Hematopoietic multipotent progenitor cell treated with erythropoietin and hydrocortisone succinate and interleukin-3 and kit ligand, for 4 days (in vitro differentiated cells): ENCODE measurements at regions not wholly inside any gene's neighbourhood (a gene's known extent, or its start where the extent isn't known, plus 50 kb on each side); places are given as distances from the start of the nearest gene placed in this dataset.
"Not testable (repeated sequence)": the region's sequence is repeated elsewhere in the genome, so short reads cannot be mapped to it uniquely, and the experiment has no call there.

Experiments used
- DNase-seq: peaks from one replicate; pipeline ENCODE4 v3.0.0-alpha.2; 2015

GRCh38 chrX:121479406-121479805 lies 432.0 kb downstream of the GLUD2 start:
- DNase-seq, result peak; percentile 0

- no peak for DNase-seq
Measured at GRCh38 chrX:121496966-121497365, 449.6 kb downstream of the GLUD2 start.

- DNase-seq, result no peak
Measured at GRCh38 chrX:121504153-121504552, 456.7 kb downstream of the GLUD2 start.

GRCh38 chrX:121546317-121546716 lies 498.9 kb downstream of the GLUD2 start:
- DNase-seq, result no peak

DNA sequence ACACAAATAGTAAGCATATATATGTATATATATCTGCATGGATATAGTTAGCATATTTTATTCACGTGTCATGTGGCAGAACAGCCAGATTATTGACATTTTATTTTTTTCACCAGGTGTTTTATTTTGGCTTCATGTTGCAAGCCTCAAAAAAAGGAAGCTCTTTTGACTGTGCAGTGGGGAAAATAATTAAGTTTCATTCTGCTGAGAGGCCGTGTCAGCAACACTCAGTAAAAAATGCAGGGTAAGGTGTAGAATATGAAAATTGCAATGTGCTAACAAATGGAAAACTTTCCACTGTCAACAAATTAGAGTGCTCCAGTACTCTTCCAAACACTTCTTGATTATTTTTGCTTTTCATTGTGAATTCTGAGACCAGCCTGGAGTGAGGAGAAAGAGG lies 511.5 kb downstream of the GLUD2 start:
- DNase-seq, result peak; percentile 0

- no peak for DNase-seq
Measured at GRCh38 chrX:121562616-121563015, 515.2 kb downstream of the GLUD2 start.

DNA sequence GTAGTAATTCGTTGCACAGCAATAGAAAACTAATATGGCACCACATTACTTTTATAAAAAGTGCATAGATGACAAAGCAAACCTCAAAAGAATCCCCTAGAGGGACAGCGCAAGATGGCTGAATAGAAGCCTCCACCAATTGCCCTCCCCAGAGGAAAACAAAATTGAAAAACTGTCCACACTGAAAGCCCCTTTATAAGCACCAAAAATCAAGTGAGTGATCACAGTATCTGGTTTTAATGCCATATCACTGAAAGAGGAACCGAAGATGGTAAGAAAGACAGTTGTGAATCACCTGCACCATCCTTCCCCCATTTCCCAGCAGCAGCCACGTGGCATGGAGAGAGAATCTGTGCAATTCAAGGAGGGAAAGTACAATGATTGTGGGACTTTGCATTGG lies 522.2 kb downstream of the GLUD2 start:
- DNase-seq, result no peak

GRCh38 chrX:121570072-121570841 lies 522.8 kb downstream of the GLUD2 start:
- no peak for DNase-seq

- DNase-seq, result no peak
Measured at GRCh38 chrX:121571333-121571732, 523.9 kb downstream of the GLUD2 start.

DNA sequence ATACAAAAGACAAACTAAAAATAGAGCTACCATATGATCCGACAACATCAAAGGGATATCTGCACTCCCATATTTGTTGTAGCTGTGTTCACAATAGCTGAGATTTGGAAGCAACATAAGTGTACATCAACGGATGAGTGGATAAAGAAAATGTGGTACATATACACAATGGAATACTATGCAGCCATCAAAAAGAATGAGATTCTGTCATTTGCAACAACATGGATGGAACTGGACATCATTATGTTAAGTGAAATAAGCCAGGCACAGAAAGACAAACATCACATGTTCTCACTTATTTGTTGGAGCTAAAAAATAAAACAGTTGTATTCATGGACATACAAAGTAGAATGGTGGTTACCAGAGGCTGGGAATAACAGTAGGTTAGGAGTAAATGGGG lies 527.0 kb downstream of the GLUD2 start:
- not testable (repeated sequence) for DNase-seq

DNA sequence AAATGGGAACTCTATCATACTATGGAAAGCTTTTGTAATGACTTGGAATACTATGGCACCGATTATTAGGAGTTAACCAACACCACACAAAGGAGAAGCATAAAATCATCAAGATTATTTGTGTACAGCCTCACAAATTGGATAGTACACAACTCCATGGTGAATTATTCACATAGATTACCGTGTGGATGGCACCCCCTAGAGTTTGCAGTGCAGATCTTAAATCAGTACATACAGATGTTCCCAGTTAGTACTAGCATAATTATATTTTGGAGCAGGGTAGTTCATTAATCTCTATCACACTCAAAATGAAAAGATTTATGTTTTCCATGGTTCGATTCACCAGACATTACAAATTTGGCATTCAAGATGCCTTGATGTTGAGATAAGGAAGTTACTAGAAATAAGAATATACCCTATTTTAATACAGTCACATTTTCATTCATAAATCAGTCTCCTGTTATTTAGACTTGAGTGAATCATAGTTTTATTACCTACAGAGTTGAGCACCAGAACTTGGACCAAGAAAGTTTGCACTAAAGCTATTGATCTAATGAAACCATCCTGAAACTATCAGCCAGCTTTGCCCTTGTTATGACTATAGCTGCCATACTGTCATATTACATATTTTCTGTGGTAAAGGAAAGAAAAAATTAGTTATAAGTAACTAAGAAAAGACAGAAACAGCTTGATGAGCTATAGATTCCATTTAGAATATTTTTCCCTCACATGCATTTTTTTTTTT lies 531.8 kb downstream of the GLUD2 start:
- peak; percentile 51 for DNase-seq

DNA sequence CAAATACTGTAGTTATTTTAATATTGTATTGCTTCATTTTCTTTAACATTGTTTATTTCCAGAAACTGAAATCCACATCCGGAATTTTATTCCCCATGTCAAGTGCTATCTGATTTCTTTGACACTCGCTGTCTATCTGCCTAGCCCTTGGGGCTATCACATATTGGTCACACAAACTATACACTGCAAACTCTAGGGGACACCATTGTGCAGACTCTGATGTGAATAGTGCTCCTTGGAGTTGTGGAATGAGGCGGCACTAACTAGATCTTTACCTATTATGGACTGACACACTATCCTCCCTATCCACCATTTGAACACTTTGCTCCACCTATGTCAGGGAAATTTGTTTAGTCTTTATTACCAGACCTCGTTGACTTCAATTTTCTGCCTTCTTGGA lies 534.5 kb downstream of the GLUD2 start:
- no peak for DNase-seq

DNA sequence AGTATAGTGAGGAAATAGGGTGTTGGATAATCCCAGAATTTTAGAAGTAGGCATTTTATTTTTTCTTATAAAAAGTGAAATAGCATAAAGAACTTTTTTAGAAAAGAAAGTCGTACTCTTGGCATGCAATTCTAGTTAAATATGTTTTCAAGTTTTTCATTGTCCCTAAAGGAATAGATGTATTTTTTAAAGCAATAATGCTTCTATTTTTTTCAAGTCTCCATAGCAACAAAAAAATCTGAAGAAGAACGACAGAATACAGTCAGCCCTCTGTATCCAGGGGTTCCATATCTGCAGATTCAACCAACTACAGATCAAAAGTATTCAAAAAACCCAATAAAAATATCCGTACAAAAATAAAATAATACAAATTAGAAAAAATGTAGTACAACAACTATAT lies 538.2 kb downstream of the GLUD2 start:
- DNase-seq, result no peak

GRCh38 chrX:121592884-121593283 lies 545.5 kb downstream of the GLUD2 start:
- no peak for DNase-seq

DNA sequence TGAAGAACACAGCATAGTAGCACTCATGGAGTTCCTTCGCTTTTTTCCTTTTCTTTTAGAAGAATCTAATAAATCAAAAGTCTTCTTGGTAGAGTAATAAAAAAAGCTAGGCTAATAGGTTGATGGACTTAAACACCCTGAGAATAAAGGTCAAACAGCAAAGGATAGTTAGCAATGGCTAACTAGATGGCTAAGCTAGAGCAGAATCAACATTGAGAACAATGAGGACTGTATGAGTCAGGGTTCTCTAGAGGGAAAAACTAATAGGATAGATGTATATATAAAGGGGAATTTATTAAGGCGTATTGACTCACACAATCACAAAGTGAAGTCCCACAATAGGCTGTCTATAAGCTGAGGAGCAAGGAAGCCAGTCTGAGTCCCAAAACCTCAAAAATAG lies 550.9 kb downstream of the GLUD2 start:
- DNase-seq, result no peak

DNA sequence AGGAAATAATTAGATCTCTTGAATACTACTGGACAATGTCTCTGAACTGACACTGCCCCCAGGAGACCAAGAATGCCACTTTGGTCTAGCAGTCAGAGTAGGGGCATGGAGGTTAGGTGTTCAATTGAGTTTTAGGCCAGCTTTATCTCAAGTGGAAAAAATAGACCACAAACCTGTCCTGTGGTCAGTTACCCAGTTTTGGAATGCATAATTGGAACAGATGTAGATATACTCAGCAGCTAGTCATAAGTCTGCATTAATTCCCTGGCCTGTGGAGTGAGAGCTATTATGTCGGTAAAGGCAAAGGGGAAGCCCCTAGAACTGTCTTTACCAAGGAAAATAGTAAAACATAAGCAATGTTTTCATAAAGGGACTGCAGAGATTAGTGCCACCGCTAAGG lies 587.7 kb downstream of the GLUD2 start:
- no peak for DNase-seq

GRCh38 chrX:121639781-121640180 lies 592.4 kb downstream of the GLUD2 start:
- DNase-seq, result no peak

- no peak for DNase-seq
Measured at GRCh38 chrX:121641560-121641959, 594.1 kb downstream of the GLUD2 start.

- no peak for DNase-seq
Measured at GRCh38 chrX:121642415-121642814, 595.0 kb downstream of the GLUD2 start.

DNA sequence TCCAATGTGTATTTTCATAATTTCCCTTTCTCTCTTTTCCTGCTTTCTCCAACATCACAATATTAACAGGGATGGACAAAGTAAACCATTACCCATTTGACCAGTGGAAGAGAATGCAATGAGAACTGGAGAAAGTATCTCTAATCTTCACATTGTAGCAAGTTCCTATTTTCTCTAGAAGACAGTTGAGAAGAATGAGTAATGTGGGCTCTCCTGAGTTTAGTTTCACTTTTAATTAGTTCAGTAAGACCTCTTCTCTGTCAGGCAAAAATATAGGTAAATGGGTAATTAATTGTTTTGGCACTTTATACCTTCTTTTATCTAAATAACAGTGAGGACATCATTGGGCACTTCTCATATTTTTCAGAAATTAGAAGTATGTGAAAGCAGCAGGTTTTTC lies 602.0 kb downstream of the GLUD2 start:
- DNase-seq, result peak; percentile 38

- DNase-seq, result no peak
Measured at GRCh38 chrX:121655276-121655675, 607.9 kb downstream of the GLUD2 start.

- DNase-seq, result peak; percentile 18
Measured at GRCh38 chrX:121666171-121666570, 618.8 kb downstream of the GLUD2 start.

- DNase-seq, result no peak
Measured at GRCh38 chrX:121671649-121672048, 624.2 kb downstream of the GLUD2 start.

- DNase-seq, result not testable (repeated sequence)
Measured at GRCh38 chrX:121709236-121709635, 661.8 kb downstream of the GLUD2 start.

DNA sequence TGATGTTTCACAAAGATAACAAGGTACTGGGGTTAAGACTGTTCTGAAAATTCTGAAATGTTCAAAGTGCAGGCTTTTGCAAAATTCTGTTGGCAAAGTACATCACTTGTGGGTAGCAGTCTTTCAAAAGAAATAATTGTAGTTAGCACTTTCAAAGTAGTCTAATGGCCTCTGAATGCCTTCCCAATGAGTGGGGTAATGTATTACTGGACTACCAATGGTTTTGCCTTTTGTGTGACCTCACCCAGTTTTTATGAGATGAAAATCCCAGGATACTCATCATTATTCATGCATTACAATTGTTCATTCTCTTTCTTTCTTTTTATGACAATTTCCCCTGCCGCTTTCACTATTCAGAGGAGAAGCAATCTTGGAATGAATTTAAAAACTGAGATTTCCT lies 686.1 kb downstream of the GLUD2 start:
- no peak for DNase-seq
